ENCODE measurements at regions not wholly inside any gene's neighbourhood (a gene's known extent, or its start where the extent isn't known, plus 50 kb on each side); places are given as distances from the start of the nearest gene placed in this dataset.
"Not testable (repeated sequence)": the region's sequence is repeated elsewhere in the genome, so short reads cannot be mapped to it uniquely, and the experiment has no call there.

- DNase-seq (ENCODE audit: low spot score), result no peak
Observed at GRCh38 chr20:47406849-47407682, 50.6 kb upstream of the ZMYND8 start.

- peak; percentile 6 for DNase-seq (ENCODE audit: low spot score)
Observed at GRCh38 chr20:47411161-47411560, 54.7 kb upstream of the ZMYND8 start.

- DNase-seq (ENCODE audit: low spot score), result no peak
Observed at GRCh38 chr20:47412083-47412482, 55.6 kb upstream of the ZMYND8 start.

- no peak for DNase-seq (ENCODE audit: low spot score)
Observed at GRCh38 chr20:47413189-47413588, 56.7 kb upstream of the ZMYND8 start.

- DNase-seq (ENCODE audit: low spot score), result no peak
Observed at GRCh38 chr20:47417245-47418068, 61.0 kb upstream of the ZMYND8 start.

GRCh38 chr20:47418069-47418757, 61.7 kb upstream of the ZMYND8 start:
- no peak for DNase-seq (ENCODE audit: low spot score)

GRCh38 chr20:47419953-47420514, 63.5 kb upstream of the ZMYND8 start:
- DNase-seq (ENCODE audit: low spot score), result no peak

- DNase-seq (ENCODE audit: low spot score), result no peak
Observed at GRCh38 chr20:47421076-47421475, 64.6 kb upstream of the ZMYND8 start.

- DNase-seq (ENCODE audit: low spot score), result no peak
Observed at GRCh38 chr20:47423586-47423985, 67.1 kb upstream of the ZMYND8 start.

- DNase-seq (ENCODE audit: low spot score), result no peak
Observed at GRCh38 chr20:47427067-47427466, 70.6 kb upstream of the ZMYND8 start.

GRCh38 chr20:47427746-47428145, 71.2 kb upstream of the ZMYND8 start:
- DNase-seq (ENCODE audit: low spot score), result no peak

GRCh38 chr20:47428164-47428563, 71.7 kb upstream of the ZMYND8 start:
- no peak for DNase-seq (ENCODE audit: low spot score)

- no peak for DNase-seq (ENCODE audit: low spot score)
Observed at GRCh38 chr20:47428851-47429336, 72.4 kb upstream of the ZMYND8 start.

GRCh38 chr20:47429409-47429808, 72.3 kb upstream of the NCOA3 start:
- no peak for DNase-seq (ENCODE audit: low spot score)

- no peak for DNase-seq (ENCODE audit: low spot score)
Observed at GRCh38 chr20:47430862-47431588, 70.7 kb upstream of the NCOA3 start.

- no peak for DNase-seq (ENCODE audit: low spot score)
Observed at GRCh38 chr20:47432834-47433210, 68.9 kb upstream of the NCOA3 start.

GRCh38 chr20:47434128-47434779, 67.4 kb upstream of the NCOA3 start:
- DNase-seq (ENCODE audit: low spot score), result not testable (repeated sequence)

- DNase-seq (ENCODE audit: low spot score), result no peak
Observed at GRCh38 chr20:47438464-47439381, 63.0 kb upstream of the NCOA3 start.

- no peak for DNase-seq (ENCODE audit: low spot score)
Observed at GRCh38 chr20:47440857-47441773, 60.6 kb upstream of the NCOA3 start.

Measured in pons (tissue), 1 donor.